Neuron (in vitro differentiated cells): ENCODE measurements at regions not wholly inside any gene's neighbourhood (a gene's known extent, or its start where the extent isn't known, plus 50 kb on each side); places are given as distances from the start of the nearest gene placed in this dataset.
"Not testable (repeated sequence)": the region's sequence is repeated elsewhere in the genome, so short reads cannot be mapped to it uniquely, and the experiment has no call there.

Source experiments
- H2AFZ ChIP-seq: one replicate; pipeline ENCODE4 v1.6.1; 2013; ENCODE audit warnings: low read depth, mild to moderate bottlenecking, inconsistent platforms, low read length, moderate library complexity
- H3K27me3 ChIP-seq: one replicate; pipeline ENCODE4 v1.6.1; 2013; ENCODE audit warnings: low read length; ENCODE audit not compliant: insufficient read depth
- H3K36me3 ChIP-seq: one replicate; pipeline ENCODE4 v1.6.1; 2013; ENCODE audit warnings: low read length; ENCODE audit not compliant: insufficient read depth
- H3K4me1 ChIP-seq: one replicate; pipeline ENCODE4 v1.6.1; 2013; ENCODE audit warnings: low read length; ENCODE audit not compliant: insufficient read depth
- H3K4me3 ChIP-seq: 2 replicates; pipeline ENCODE4 v1.5.1; 2013; ENCODE audit warnings: mild to moderate bottlenecking, low read length, moderate library complexity
- H3K9me3 ChIP-seq: one replicate; pipeline ENCODE4 v1.6.1; 2013; ENCODE audit warnings: low read length

GRCh38 chr4:102397056-102397455, 51.8 kb upstream of the SLC39A8 start:
- H3K36me3 ChIP-seq, H2AFZ ChIP-seq, H3K4me3 ChIP-seq, H3K9me3 ChIP-seq, H3K27me3 ChIP-seq, H3K4me1 ChIP-seq: not testable (repeated sequence)

GRCh38 chr4:102399021-102399420, 53.7 kb upstream of the SLC39A8 start:
- Histone ChIP-seq H2AFZ (no peak overlapping the region), H3K36me3 (no peaks in the 10 kb centered on the region), H3K27me3 (no peaks in the 10 kb centered on the region), H3K9me3 (no peaks in the 10 kb centered on the region), H3K4me1 (no peaks in the 10 kb centered on the region), H3K4me3 (no peak overlapping the region)

GRCh38 chr4:102400898-102401297, 55.6 kb upstream of the SLC39A8 start:
- no peaks in the 10 kb centered on the region for H3K9me3 ChIP-seq
- H3K4me3 ChIP-seq = no peak overlapping the region
- H2AFZ ChIP-seq = no peak overlapping the region
- no peaks in the 10 kb centered on the region for H3K36me3 ChIP-seq
- no peaks in the 10 kb centered on the region for H3K27me3 ChIP-seq
- no peaks in the 10 kb centered on the region for H3K4me1 ChIP-seq

GRCh38 chr4:102402223-102402622, 56.9 kb upstream of the SLC39A8 start:
- no peaks in the 10 kb centered on the region for H3K4me1 ChIP-seq
- H3K4me3 ChIP-seq = no peak overlapping the region
- no peaks in the 10 kb centered on the region for H3K27me3 ChIP-seq
- H3K36me3 ChIP-seq = no peaks in the 10 kb centered on the region
- H3K9me3 ChIP-seq = no peaks in the 10 kb centered on the region
- H2AFZ ChIP-seq = no peak overlapping the region

GRCh38 chr4:102403116-102403515, 57.8 kb upstream of the SLC39A8 start:
- Histone ChIP-seq H3K4me3 (no peak overlapping the region), H3K27me3 (no peaks in the 10 kb centered on the region), H3K4me1 (no peaks in the 10 kb centered on the region), H2AFZ (no peak overlapping the region), H3K9me3 (no peaks in the 10 kb centered on the region), H3K36me3 (no peaks in the 10 kb centered on the region)

GRCh38 chr4:102404431-102404969, 59.2 kb upstream of the SLC39A8 start:
- Histone ChIP-seq H3K4me3 (no peak overlapping the region), H3K27me3 (no peaks in the 10 kb centered on the region), H3K9me3 (no peaks in the 10 kb centered on the region), H3K36me3 (no peaks in the 10 kb centered on the region), H3K4me1 (no peaks in the 10 kb centered on the region), H2AFZ (no peak overlapping the region)

- Histone ChIP-seq H2AFZ (no peak overlapping the region), H3K4me1 (no peaks in the 10 kb centered on the region), H3K9me3 (no peaks in the 10 kb centered on the region), H3K27me3 (no peaks in the 10 kb centered on the region), H3K4me3 (no peak overlapping the region), H3K36me3 (no peaks in the 10 kb centered on the region)
These were observed 60.6 kb upstream of the SLC39A8 start for GRCh38 chr4:102405821-102406401.

GRCh38 chr4:102410884-102411283, 65.6 kb upstream of the SLC39A8 start:
- H3K4me3 ChIP-seq, H3K9me3 ChIP-seq, H3K27me3 ChIP-seq, H3K4me1 ChIP-seq, H2AFZ ChIP-seq, H3K36me3 ChIP-seq: not testable (repeated sequence)

- Histone ChIP-seq H2AFZ (no peak overlapping the region), H3K4me3 (no peak overlapping the region), H3K4me1 (no peaks in the 10 kb centered on the region), H3K36me3 (no peaks in the 10 kb centered on the region), H3K9me3 (no peaks in the 10 kb centered on the region), H3K27me3 (no peaks in the 10 kb centered on the region)
These were observed 66.1 kb upstream of the SLC39A8 start for GRCh38 chr4:102411408-102411807.

GRCh38 chr4:102416765-102417164, 71.5 kb upstream of the SLC39A8 start:
- no peak overlapping the region for H2AFZ ChIP-seq
- H3K4me1 ChIP-seq = no peaks in the 10 kb centered on the region
- no peak overlapping the region for H3K4me3 ChIP-seq
- H3K9me3 ChIP-seq = no peaks in the 10 kb centered on the region
- no peaks in the 10 kb centered on the region for H3K27me3 ChIP-seq
- no peaks in the 10 kb centered on the region for H3K36me3 ChIP-seq

- Histone ChIP-seq H3K36me3 (no peaks in the 10 kb centered on the region), H3K27me3 (no peaks in the 10 kb centered on the region), H3K9me3 (no peaks in the 10 kb centered on the region), H2AFZ (no peak overlapping the region), H3K4me3 (no peak overlapping the region), H3K4me1 (no peaks in the 10 kb centered on the region)
These were observed 75.5 kb upstream of the SLC39A8 start for GRCh38 chr4:102420563-102421398.

- Histone ChIP-seq H3K27me3 (no peaks in the 10 kb centered on the region), H2AFZ (no peak overlapping the region), H3K4me3 (no peak overlapping the region), H3K36me3 (no peaks in the 10 kb centered on the region), H3K9me3 (no peaks in the 10 kb centered on the region), H3K4me1 (no peaks in the 10 kb centered on the region)
These were observed 77.6 kb upstream of the SLC39A8 start for GRCh38 chr4:102422843-102423242.

- no peaks in the 10 kb centered on the region for H3K27me3 ChIP-seq
- H3K4me3 ChIP-seq = no peak overlapping the region
These were observed 77.8 kb upstream of the NFKB1 start for GRCh38 chr4:102423375-102423774.

More at GRCh38 chr4:102423375-102423774, 77.8 kb upstream of the NFKB1 start:
- no peaks in the 10 kb centered on the region for H3K9me3 ChIP-seq
- H3K36me3 ChIP-seq = no peaks in the 10 kb centered on the region
- no peak overlapping the region for H2AFZ ChIP-seq
- H3K4me1 ChIP-seq = no peaks in the 10 kb centered on the region
